ENCODE measurements at regions not wholly inside any gene's neighbourhood (a gene's known extent, or its start where the extent isn't known, plus 50 kb on each side); places are given as distances from the start of the nearest gene placed in this dataset.

- no peak for DNase-seq (ENCODE audit: low spot score)
Measured at GRCh38 chr4:137310593-137311490, 221.5 kb downstream of the PCDH18 start.

GRCh38 chr4:137310166-137310565 lies 222.1 kb downstream of the PCDH18 start:
- no peak for DNase-seq (ENCODE audit: low spot score)

- DNase-seq (ENCODE audit: low spot score), result no peak
Measured at GRCh38 chr4:137309424-137309823, 222.9 kb downstream of the PCDH18 start.

- no peak for DNase-seq (ENCODE audit: low spot score)
Measured at GRCh38 chr4:137307806-137308205, 224.5 kb downstream of the PCDH18 start.

GRCh38 chr4:137300776-137301175 lies 231.5 kb downstream of the PCDH18 start:
- no peak for DNase-seq (ENCODE audit: low spot score)

GRCh38 chr4:137299281-137299680 lies 233.0 kb downstream of the PCDH18 start:
- DNase-seq (ENCODE audit: low spot score), result no peak

- DNase-seq (ENCODE audit: low spot score), result no peak
Measured at GRCh38 chr4:137293281-137293680, 239.0 kb downstream of the PCDH18 start.

GRCh38 chr4:137283737-137284136 lies 248.6 kb downstream of the PCDH18 start:
- DNase-seq (ENCODE audit: low spot score), result no peak

- no peak for DNase-seq (ENCODE audit: low spot score)
Measured at GRCh38 chr4:137278431-137278830, 253.9 kb downstream of the PCDH18 start.

- no peak for DNase-seq (ENCODE audit: low spot score)
Measured at GRCh38 chr4:137274404-137274803, 257.9 kb downstream of the PCDH18 start.

- no peak for DNase-seq (ENCODE audit: low spot score)
Measured at GRCh38 chr4:137267024-137267423, 265.3 kb downstream of the PCDH18 start.

GRCh38 chr4:137266511-137266910 lies 265.8 kb downstream of the PCDH18 start:
- no peak for DNase-seq (ENCODE audit: low spot score)

GRCh38 chr4:137263206-137263605 lies 269.1 kb downstream of the PCDH18 start:
- DNase-seq (ENCODE audit: low spot score), result no peak

GRCh38 chr4:137253949-137254348 lies 278.3 kb downstream of the PCDH18 start:
- DNase-seq (ENCODE audit: low spot score), result no peak

GRCh38 chr4:137249112-137249511 lies 283.2 kb downstream of the PCDH18 start:
- DNase-seq (ENCODE audit: low spot score), result no peak

GRCh38 chr4:137238456-137239162 lies 293.7 kb downstream of the PCDH18 start:
- no peak for DNase-seq (ENCODE audit: low spot score)

GRCh38 chr4:137226900-137227299 lies 305.4 kb downstream of the PCDH18 start:
- no peak for DNase-seq (ENCODE audit: low spot score)

- no peak for DNase-seq (ENCODE audit: low spot score)
Measured at GRCh38 chr4:137226221-137226620, 306.1 kb downstream of the PCDH18 start.

GRCh38 chr4:137213372-137214173 lies 318.7 kb downstream of the PCDH18 start:
- DNase-seq (ENCODE audit: low spot score), result no peak

GRCh38 chr4:137212601-137213000 lies 319.7 kb downstream of the PCDH18 start:
- DNase-seq (ENCODE audit: low spot score), result peak; percentile 94

GRCh38 chr4:137209240-137209639 lies 323.1 kb downstream of the PCDH18 start:
- no peak for DNase-seq (ENCODE audit: low spot score)

GRCh38 chr4:137206781-137207180 lies 325.5 kb downstream of the PCDH18 start:
- no peak for DNase-seq (ENCODE audit: low spot score)
